NK-92 treated with Interleukin-12 subunit alpha and Interleukin-12 subunit beta, amount 100 ng/mL, for 24 hours (cell line): ENCODE measurements at regions not wholly inside any gene's neighbourhood (a gene's known extent, or its start where the extent isn't known, plus 50 kb on each side); places are given as distances from the start of the nearest gene placed in this dataset.

Experiments used
- DNase-seq: peaks from one replicate; lab custom pipeline; 2025; lab: John Stamatoyannopoulos, UW

GRCh38 chr10:3310016-3310784 lies 137.6 kb upstream of the PITRM1 start:
- no peak for DNase-seq

- no peak for DNase-seq
These were observed 133.5 kb upstream of the PITRM1 start for GRCh38 chr10:3306050-3306449.

DNA sequence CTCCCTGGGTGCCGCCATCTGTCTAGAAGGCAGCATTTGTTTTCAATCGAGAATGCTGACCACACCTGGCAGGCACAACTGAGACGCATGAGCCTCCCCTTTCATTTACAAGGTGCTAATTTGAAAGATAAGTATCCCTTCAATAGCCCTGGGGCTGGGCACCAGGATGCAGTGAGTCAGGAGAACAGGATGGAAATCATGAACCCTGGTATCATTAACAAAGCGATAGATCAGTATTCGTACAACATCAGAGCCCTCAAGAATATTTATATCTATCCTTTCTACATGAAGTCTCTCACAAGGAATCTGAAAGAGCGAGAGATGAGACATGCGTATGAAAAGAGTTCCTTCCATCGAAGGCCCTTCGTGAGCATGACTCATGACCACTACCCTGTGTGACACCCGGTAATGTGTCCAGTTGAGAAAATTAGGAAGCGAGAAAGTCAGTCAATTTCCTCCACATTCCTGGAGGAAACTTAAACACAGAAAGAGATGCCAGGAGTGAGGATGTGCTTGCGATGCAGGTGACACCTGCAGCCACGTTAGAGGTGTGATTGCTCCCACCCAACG lies 123.1 kb upstream of the PITRM1 start:
- no peak for DNase-seq

DNA sequence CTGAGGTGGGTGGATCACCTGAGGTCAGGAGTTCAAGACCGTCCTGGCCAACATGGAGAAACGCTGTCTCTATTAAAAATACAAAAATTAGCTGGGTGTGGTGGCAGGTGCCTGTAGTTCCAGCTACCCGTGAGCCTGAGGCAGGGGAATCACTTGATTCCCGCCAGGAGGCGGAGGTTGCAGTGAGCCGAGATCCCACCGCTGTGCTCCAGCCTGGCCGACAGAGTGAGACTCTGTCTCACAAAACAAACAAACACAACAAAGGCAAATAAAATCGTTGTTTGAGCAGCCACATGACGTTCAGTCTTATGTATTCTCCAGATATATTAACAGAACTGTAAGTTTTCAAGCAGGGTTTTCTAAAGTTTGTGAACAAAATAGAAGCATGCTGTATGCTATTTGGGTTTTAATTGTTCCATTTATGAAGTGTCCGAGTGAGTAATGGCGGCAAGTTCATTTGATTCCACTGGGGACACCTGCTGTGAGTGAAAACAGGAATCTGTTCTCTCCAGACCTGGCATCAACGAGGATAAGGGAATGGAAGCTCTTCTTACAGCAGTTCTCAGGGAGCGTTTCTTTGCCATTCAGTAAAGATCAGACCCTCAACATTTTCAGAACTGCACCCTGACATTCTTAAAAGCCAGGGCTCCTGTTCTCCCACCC lies 122.5 kb upstream of the PITRM1 start:
- DNase-seq = no peak

GRCh38 chr10:3293581-3294431 lies 121.2 kb upstream of the PITRM1 start:
- DNase-seq = no peak

DNA sequence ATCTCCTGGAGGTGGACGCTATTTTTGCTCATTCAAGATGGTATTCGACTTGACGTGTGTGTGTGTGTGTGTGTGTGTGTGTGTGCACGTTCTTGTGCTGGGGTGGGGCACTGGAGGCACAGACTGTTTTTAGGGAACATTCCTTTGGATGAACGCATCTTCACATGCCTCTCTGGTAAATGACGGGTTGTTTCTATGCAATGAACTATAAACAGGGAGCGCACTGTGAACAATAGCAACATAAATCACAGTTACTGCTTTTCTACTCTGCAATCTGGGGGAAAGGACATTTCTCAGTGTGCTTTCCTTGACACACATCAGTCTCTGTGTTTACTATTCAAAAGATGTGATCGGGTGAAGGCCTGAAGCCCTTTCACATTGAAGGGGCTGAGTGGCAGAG lies 120.1 kb upstream of the PITRM1 start:
- no peak for DNase-seq

- no peak for DNase-seq
These were observed 118.0 kb upstream of the PITRM1 start for GRCh38 chr10:3290550-3290949.

DNA sequence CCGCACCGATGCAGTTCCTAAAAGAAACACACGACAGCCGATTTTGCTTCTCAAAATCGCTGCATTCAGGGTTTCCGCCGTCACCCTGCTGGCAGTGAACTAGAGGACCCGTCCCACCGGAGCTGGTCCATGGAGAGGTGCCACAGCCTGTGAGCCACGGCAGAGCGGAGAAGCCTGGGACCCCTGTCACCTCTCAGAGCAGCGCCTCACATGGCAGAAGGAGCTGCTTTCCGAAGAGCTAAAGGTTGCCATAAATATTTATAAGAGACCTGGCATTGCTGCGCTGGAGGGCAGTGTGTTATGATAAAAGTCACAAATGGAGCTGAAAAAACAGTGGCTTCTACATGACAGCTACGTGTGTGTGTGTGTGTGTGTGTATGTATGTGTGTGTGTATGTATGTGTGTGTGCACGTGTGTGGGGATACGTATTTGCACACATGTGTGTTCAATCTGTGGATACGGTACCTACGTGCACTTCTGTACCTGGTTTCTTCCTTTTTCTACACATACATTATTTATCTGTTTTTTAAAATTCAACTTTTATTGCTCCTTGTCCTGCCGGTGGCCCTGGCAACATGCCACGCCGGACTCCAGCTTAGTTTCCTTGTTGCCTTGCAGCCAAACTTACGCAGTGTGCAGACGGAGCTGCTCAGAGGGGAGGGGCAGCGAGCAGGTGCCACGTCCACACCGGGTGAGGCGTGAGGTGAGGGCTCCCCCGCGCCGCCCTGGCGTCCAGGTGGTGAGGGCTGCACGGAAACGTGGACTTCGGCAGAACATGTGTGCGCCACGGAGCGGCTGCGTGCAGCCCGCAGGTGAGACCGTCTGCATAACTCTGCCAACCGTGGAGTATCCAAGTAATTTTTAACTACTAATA lies 115.2 kb upstream of the PITRM1 start:
- DNase-seq = no peak

DNA sequence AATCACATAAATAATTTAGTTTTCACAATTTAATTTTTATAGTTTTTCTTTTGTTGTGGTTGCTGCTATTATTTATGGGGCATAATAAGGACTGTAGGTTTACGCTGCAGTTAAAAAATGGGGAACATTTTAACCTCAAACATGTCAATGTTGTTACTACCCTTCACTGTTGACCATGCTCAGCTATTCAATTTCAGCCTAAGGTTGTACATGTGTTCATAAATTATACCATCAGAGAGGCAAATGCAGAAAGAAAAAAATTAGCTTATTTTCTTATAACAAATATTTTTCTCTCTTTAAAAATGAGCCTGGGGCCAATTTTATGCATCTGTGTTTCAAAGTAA lies 110.1 kb upstream of the PITRM1 start:
- DNase-seq = no peak

DNA sequence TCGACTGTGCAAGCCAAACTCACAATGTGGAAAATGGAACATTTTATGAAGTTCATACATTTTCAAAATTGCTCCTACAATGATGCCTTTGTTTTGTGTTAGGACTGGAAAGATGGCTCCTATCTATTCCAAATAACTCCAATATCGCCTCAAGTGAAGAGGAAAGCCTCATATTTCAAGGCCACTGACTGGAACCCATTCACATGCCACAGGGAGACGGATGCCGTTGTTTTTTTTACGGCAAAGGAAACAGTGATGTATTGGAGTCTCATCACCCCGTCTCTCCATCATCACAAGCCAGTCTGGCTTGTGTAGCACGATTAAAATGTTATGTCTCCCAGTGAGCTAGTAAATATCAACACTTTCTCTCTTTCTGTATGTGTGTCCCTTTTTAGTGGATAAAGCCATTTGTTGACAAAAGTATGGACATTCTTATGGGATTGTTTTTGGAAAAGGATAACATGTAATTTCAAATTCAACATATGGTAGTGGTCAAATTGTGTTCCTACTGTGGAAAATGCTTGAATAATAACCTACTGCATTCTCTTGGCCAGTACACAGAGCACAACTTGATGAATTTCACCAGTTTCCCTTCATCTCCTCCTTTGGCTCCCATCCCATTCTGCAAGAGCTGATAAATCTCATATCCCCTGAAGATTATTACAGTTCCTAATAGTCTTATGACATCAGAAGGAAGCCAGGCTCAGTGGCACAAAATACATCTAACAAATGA lies 109.5 kb upstream of the PITRM1 start:
- DNase-seq = no peak

GRCh38 chr10:3278771-3279170 lies 106.2 kb upstream of the PITRM1 start:
- DNase-seq = no peak

DNA sequence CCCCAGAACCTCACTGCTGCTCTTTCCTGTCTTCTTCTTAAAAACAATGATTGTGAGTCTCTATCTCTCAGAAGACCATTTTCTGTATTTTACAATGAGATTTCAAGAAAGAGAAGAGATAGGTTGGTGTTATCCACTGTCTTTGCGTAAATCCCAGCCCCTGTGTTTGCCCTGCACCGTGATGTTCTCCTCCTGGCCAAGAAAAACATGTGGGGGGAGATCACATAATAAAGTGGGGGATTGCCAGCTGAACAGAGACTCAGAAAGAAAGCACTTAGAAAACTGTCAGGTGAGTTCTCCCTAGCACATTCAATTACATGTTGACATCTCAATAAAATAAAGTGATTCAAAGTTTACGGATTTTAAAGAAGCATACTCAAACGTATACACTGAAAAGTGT lies 105.0 kb upstream of the PITRM1 start:
- DNase-seq = no peak

DNA sequence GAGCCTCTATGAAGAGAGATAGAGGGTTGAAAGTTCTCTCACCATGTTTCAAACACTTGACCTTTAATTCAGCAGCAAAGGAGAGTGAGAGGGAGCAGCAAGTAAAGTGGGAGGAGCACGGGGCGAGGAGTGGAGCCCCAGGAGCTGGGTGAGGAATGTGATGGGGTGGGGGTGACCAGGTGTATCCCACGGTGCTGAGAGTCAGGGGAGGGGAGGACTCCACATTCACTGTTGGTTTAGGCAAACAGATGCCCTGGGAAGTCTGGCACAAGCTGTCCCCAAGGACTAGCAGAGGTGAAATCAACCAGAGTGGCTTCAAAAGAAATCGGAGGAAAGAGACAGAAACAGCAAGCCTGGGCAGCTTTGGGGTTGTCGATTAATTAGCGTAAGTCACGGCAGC lies 101.8 kb upstream of the PITRM1 start:
- no peak for DNase-seq

GRCh38 chr10:3273966-3274365 lies 101.4 kb upstream of the PITRM1 start:
- DNase-seq = no peak

DNA sequence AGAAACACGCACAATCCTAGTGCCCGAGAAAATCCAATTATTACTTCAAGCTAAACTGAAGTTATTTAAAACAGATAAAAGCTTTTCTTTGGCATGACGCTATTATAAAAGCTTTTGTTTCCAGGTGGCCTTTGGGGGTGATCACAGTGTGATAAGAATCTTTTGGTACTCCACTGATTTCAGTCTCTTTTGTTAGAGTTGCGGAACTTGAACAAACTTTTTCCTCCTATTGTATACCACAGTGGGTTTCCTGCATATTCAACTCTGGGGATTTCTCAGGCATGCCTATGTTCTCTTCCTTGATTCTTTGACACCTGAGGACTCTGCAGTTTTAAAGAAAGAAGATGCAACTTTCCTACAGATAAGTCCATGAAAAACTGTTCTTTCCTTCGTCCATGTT lies 99.7 kb upstream of the PITRM1 start:
- DNase-seq = no peak

DNA sequence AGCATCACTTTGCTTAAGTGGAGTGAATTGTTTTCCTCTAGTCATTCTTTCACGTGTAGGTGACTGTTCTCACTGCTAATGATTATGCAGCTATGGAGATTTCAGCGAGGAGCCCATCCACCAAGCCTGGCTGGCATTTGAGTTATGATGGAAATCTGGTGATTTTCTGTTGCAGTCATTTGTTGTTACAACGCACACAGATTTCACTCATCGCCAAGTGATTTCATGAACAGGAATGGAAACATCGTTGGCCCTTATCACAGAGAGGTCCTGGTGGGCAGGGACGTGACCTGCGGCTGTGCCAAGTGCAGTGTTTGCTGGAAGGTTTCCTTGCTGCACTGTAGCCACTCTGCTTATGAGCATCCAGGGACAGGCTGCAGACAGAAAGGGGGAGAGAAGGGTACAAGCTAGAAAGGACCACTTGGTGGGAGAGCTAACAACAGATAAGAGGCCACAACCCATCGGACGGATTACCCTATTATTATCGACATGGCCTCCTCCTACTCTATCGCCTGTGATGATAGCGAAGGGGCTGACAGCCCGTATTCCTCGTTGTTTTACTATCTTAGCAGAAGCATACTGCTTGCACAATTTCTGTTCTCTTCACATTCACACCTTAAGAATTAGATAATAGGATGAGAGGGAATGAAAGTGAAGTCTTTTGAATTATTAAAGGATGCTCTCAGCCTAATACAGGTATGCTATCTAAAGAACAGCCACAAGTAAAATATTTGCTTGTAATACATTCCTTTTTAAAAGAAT lies 99.0 kb upstream of the PITRM1 start:
- DNase-seq = no peak

DNA sequence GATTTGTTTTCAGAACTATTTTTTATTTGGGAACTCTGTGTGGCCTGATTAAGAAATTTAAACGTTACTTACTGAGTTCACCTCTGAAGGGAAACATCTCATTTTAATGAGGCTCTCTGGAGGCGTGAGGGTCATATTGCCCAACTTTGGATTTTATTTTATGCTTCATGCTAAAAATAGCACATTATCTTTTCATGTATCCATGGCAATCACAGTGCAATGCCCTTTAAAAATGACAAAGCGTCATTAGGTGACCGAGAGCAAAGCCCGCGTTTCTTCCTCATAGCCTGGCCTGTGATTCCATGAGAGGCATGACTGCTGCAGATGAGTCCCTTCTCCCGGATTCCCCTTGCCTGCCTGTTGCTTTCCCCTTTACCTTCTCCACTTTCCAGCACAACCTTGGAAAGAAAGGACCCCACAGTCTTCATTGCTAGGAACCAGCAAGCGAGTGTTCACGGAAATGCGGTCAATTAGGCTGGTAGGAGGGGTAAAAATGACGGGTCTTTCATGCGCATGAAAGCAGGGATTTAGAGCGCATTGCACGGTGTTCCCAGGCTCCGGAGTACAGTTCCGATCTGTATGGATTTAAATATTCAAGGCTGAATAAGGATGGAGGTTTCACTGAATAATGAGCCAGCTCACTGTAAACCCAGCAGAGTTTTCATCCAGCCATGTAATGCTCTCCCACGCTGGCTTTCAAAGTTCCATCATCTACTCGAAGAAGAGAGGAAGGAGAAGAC lies 98.2 kb upstream of the PITRM1 start:
- DNase-seq = no peak

DNA sequence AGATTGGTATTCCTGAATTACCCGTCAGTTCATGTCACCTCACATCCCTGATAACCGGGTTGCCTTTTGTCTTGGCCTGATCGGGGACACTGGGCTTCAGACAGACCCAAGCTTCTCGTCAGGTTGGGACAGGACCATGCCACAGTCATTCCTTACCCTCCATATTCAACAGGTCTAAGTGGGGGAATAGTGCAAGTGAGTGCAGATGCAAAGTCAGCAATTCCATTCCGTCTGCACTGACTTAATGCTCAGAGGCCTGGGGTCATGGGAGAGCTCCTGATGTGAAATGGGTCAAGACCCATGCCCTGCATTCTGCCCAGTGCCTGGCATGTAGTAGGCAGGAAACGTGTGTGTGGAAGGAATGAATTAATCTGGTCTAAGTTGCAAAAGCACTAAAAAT lies 95.4 kb upstream of the PITRM1 start:
- DNase-seq = no peak

DNA sequence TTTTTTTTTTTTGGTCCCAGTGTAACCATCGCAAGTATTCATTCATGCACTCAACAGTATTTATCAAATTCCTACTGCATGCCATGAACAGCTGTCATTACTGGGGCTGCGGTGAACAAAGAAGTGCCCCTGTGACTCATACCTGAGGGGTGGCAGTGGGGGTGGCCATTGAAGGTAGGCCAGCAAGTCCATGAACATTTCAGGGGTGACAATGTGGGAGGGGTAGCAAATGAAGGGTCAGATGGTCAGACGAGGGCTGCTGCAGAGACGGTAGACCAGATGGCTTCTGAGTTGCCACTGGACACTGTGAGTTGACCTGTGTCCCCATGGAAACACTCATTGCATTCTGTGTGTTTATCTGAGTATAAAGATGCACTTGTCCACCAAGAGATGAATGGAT lies 92.5 kb upstream of the PITRM1 start:
- no peak for DNase-seq
